NCI-H526 (cell line): ENCODE measurements at regions not wholly inside any gene's neighbourhood (a gene's known extent, or its start where the extent isn't known, plus 50 kb on each side); places are given as distances from the start of the nearest gene placed in this dataset.
"Not testable (repeated sequence)": the region's sequence is repeated elsewhere in the genome, so short reads cannot be mapped to it uniquely, and the experiment has no call there.

Source experiments
- DNase-seq, 2 experiments: peaks; one replicate each; lab custom pipeline; 2025; lab: John Stamatoyannopoulos, UW

DNA sequence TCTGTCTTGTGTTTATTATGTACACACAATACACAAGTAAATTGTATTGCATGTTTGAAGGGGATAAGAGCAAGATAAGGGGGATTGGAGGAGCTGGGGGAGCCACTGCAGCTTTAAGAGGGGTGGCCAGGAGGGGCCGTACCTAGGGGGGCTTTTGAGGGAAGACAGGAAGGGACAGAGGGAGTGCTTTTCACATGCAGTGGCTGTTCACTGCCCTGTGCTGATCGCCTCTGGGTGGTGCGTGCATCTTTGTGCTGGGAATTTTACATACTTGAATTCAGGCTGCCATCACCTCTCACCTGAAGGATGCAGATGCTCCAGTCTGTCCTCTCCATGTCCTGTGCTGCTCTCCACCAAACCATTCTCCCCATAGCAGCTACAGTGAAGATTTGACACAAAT, 179.5 kb downstream of the PTPRU start:
- no peak for DNase-seq

DNA sequence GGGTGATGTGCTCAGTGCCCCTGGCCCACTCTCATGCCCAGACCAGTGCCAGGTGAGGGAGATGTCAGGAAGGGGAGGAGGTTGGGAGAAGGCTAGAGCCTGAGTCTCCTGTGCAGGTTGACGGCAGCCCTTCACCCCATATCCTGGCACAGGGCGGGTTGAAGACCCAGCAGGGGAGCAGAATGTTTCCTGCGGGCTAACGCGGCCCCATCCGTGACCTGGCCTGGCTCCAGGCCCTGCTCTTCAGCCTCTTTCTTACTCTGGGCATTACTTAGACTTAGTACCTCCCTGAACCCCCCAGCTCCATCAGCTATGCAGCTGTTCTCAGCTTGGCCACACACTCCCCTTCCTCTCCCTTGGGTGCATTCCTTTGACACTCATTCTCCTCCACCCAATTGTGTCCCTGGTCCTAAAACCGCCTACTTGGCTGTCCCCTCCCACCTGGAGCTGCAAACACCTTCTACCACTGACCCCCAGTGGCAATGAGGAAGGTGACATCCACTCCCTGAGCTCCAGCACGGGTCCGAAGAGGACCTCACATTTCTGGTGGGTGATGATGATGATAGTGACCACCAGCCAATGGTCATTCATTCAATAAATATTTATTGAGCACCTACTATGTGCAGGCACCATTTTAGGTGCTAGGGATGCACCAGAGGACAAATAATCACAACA, 179.0 kb downstream of the PTPRU start:
- peak; percentile 32 to 66 for DNase-seq

DNA sequence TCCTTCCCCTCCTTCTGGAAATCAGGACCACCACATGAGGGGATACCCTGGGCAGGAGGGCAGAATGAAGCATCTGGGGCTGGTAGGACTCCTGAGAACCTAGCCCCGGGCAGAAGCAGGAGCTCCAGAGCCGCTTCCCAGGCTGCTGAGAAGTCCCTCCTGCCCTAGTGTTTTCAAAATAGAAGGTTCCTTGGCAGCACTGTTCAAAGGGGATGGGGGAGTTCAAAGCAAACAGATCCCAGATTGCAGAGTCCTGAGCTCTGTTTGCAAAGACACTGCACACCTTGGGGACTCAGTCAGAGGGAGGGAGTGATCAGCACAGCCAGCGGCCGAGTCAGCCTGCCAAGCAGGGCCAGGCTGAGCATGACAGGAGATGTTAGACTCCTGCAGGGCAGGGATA, 177.8 kb downstream of the PTPRU start:
- DNase-seq: no peak

DNA sequence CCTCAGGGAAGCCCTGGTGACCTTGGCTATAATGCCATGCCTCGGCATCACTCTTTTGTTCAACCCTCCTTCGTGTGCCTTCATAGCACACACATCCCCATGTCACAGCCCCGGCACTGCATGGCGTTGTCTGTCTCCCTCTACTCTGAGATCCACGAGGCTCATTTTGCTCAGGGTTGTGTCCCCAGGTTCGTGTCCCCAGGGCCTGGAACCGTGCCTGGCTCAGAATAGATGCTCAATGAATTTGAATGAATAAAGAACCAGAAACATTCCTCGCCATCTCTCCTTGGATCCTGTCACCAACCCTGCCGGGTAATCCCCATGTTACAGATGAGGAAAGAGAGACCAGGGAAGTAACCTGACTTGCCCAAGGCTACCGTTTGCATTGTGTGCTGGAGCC, 177.3 kb downstream of the PTPRU start:
- no peak for DNase-seq

GRCh38 chr1:29412591-29412990, 176.3 kb downstream of the PTPRU start:
- no peak for DNase-seq

GRCh38 chr1:29410476-29410875, 174.2 kb downstream of the PTPRU start:
- peak; percentile 72 to 83 for DNase-seq

GRCh38 chr1:29409616-29410015, 173.3 kb downstream of the PTPRU start:
- DNase-seq: no peak

GRCh38 chr1:29408831-29409605, 172.7 kb downstream of the PTPRU start:
- DNase-seq: no peak

GRCh38 chr1:29406814-29407213, 170.5 kb downstream of the PTPRU start:
- no peak for DNase-seq

GRCh38 chr1:29400203-29400602, 163.9 kb downstream of the PTPRU start:
- not testable (repeated sequence) for DNase-seq

- DNase-seq: no peak
Observed at GRCh38 chr1:29399465-29399864, 163.1 kb downstream of the PTPRU start.

- DNase-seq: no peak
Observed at GRCh38 chr1:29398431-29398830, 162.1 kb downstream of the PTPRU start.

GRCh38 chr1:29397981-29398380, 161.7 kb downstream of the PTPRU start:
- no peak for DNase-seq

DNA sequence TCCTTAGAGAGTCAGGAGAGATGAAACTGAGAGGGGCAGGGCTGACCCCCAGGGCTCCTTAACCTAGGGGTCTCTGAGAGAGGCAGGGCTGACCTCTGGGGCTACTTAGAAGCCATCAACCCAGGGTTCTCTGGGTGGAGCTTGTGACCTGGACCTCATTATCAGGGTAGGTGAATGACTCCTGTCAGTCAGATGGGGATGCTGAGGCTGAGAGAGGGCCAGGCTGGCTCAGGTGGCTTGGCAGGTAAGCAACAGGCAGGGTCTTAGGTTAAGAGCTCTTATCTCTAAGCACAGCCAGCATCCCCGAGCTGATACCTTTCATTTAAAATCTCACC, 160.9 kb downstream of the PTPRU start:
- DNase-seq: no peak

GRCh38 chr1:29396438-29397255, 160.3 kb downstream of the PTPRU start:
- DNase-seq: peak in 1 of 2 experiments; percentile 10

GRCh38 chr1:29395736-29396437, 159.6 kb downstream of the PTPRU start:
- DNase-seq: no peak

DNA sequence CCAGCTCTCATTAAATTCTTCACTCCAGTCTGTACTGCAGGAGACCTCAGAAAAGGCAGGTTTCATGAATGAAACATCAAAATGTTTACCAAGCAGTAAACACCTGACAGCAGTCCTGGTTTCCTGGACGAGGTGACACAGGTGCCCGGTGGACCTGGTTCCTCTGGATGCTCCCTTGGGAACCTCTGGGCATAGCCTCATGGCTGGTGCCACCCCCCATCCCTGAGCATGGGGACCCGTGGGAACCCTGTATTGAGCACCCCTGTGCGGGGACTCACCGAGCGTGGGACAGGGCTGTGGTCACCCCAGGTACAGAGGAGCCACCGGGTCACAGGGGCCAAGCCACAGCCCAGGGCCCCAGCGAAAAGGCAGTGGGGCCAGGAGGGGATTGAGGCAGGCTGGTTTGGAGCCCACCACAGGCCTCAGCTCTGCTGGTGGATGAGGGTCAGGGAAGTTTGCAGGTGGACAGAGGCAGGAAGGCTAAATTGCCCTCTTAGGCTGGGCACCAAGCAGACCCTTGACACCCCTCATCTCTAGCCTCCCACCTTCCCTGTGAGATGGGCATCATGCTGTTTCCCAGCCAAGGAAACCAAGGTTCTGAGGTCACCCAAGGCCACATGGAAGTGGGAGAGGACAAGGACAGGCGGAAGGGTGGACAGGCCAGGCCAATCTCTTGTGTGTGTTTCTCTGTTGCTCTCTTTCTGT, 158.4 kb downstream of the PTPRU start:
- DNase-seq: no peak

- DNase-seq: no peak
Observed at GRCh38 chr1:29393451-29393826, 157.1 kb downstream of the PTPRU start.

- no peak for DNase-seq
Observed at GRCh38 chr1:29392486-29393450, 156.4 kb downstream of the PTPRU start.

GRCh38 chr1:29392036-29392435, 155.7 kb downstream of the PTPRU start:
- no peak for DNase-seq
